EH (cell line): ENCODE measurements at regions not wholly inside any gene's neighbourhood (a gene's known extent, or its start where the extent isn't known, plus 50 kb on each side); places are given as distances from the start of the nearest gene placed in this dataset.

ENCODE experiments used
- DNase-seq: peaks from one replicate; pipeline ENCODE4 v3.0.0-alpha.2; 2015; ENCODE audit warnings: low read depth

DNA sequence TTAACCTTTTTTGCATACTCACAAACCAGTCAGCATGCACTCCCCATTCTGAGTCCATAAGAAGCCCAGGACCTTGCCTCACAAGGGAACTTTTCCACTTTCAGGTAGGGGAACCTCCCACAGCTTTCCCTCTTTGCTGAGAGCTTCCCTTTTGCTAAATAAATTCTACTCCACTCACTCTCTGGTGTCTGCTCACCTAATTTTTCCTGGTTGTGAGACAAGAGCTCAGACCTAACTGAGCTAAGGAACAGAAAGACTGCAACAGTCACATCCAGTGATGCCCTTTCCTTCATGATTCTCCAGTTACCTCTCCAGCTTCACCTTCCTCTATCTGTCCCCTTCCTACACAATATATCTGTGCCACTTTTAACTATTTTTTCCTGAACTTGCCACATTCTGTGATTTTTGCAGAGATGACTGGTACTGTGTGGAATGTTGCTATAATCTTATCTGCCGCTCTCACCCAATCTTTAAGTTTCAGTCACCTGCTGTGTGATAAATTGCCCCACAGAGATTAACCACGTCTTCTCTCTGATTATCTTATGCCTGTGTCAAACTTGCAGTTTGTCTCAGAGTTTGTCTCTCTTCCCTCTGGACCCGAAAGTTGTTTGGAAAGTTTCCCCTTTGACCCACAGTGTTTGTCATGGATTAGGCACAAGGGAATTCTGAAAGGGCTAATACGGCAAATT lies 737.1 kb upstream of the FLRT2 start:
- no peak for DNase-seq

DNA sequence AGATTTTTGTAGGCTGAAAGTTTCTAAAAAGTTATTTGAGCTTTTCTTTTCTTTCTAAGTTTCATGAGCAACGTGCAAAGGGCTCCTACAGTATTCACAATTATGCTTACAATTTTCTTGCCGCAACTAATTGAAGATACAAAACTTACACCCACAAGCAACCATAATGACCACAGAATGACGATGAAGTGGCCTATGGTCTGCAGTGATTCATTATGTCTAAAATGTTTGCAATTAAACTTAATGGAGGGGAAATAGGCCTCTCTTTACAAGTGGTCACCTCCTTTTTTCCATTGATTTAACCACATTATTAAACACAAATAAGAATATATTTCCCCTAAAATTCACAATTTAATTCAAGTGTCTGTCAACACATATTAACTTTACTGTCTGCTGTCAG lies 732.6 kb upstream of the FLRT2 start:
- DNase-seq, result no peak

DNA sequence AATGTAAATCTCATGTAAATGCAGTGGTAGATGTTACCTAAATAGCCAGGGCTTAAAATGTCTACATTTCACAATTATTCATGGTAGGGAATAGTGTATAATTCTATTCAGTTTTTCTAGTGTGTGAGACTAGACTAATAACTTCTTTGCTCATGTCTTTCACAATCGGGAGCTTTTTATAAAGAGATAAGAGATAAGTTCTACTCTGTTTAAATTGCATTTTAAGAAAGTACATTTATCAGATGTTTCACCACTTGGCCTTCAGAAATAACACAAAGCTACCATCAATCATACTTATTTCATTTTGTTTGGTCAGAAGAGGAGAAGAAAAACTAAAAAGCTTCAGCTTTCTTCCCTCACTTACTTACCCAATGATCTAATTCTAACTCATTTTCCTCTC lies 725.5 kb upstream of the FLRT2 start:
- DNase-seq, result no peak

DNA sequence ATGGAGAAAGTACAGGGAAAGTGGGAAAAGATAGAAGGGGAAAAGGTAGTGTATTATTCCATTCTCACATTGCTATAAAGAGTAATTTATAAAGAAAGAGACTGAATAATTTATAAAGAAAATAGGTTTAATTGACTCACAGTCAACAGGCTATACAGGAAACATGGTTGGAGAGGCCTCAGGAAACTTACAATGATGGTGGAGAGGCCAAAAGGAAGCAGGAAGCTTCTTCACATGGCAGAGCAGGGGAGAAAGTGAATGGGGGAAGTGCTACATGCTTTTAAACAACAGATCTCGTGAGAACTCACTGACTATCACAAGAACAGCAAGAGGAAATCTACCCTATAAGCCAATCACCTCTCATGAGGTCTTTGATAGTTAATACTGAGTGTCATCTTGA lies 725.0 kb upstream of the FLRT2 start:
- no peak for DNase-seq

DNA sequence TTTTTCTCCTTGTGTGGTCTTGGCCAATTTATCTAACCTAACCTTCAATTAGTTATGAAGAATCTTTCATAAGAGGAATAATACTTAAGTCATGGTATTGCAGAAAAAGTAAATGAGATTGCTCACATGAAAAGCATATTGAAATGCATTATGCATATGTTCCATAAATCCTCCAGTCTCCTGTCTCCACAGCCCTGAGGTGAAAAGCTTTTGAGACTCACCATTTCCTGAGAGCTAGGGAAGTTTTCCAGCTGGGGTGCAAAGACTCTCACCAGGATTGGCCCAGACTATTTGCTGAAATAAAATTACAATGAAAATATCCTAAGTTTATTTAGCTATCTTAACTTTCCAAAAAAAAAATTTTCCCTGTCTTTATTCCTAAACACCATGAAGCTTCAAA lies 723.8 kb upstream of the FLRT2 start:
- DNase-seq, result no peak

DNA sequence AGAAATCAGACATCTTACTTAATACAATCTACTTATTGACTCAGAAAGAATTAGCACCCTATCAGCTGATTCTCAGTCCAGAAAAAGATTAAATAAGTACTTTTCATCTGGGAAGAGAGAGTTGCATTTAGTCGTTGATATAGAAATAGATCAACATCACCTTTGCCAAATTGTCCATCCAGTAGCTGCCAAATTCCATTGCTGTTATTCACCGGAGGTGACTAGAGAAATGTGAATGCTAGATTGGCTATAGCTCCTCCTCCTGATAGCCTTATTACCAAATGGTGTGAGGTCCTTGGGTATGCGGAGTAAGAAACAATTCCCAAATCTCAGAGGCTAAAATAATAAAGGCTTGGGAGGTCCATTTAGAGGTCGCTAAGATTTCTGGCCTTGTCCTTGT lies 723.3 kb upstream of the FLRT2 start:
- DNase-seq, result no peak

DNA sequence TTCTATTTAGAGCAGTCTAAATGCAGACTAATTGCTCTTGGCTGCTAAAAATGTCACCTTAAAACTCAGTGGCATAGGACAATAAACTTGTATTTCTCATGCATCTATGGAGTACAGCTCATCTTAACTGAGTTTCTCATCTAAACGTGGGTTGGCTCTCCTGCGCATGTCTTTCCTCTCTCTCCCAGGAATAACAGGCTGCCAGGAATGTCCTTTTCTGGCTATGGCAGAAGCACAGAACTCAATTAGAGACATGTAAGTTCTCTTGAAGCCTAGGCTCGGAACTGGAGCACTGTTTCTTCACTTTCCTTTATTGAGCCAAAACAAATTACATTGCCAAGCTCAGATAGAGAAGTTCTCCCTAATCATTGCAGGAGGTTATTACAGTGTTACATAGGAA lies 722.3 kb upstream of the FLRT2 start:
- no peak for DNase-seq

DNA sequence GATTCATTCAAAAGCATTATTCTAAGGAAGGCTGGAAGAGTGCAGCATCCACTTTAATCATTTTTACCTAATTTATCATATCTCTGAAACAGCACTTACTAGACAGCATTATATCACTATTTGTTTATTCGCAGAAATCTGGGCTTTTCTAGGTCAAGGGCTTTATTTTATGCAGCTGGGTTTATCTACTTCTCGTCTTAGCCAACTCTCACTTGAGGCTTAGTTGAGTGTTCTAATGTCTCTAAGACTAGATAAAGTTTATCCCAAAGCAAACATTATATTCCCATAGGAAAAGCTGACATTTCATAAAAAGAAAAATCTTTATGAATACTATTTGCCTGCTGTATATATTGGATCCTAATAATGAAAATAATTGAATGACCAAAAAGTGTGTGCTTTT lies 720.8 kb upstream of the FLRT2 start:
- DNase-seq, result no peak

DNA sequence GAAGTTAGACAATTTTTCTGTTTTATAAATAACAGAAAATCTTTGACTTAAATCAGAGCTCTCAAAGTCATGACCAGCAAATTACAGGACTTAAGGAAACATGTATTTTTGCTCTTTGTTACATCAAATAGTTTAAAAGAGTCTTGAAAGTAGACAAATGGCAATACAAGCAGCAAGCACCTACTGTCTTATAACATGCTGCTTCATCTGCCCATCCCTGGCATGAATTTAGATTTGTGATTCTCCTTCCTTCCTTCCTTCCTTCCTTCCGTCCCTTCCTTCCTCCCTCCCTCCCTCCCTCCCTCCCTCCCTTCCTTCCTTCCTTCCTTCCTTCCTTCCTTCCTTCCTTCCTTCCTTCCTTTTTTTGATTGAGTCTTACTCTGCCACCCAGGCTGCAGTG lies 715.6 kb upstream of the FLRT2 start:
- no peak for DNase-seq

DNA sequence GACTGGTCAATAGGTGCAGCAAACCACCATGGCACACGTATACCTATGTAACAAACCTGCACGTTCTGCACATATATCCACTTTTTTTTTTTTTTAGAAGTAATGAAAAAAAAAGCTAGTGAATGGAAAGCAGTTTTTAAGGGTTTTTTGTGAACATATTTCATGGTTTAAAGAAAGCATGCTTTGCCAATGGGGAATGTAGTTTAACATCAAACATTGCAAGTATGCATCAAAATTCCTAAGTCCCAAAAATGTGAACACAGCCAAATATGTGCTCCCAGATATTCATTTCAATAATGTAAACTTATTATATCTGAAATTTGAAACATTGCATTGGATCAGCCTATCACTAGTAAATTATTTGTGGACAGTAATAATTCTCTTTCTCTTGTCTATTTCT lies 710.4 kb upstream of the FLRT2 start:
- DNase-seq, result no peak

DNA sequence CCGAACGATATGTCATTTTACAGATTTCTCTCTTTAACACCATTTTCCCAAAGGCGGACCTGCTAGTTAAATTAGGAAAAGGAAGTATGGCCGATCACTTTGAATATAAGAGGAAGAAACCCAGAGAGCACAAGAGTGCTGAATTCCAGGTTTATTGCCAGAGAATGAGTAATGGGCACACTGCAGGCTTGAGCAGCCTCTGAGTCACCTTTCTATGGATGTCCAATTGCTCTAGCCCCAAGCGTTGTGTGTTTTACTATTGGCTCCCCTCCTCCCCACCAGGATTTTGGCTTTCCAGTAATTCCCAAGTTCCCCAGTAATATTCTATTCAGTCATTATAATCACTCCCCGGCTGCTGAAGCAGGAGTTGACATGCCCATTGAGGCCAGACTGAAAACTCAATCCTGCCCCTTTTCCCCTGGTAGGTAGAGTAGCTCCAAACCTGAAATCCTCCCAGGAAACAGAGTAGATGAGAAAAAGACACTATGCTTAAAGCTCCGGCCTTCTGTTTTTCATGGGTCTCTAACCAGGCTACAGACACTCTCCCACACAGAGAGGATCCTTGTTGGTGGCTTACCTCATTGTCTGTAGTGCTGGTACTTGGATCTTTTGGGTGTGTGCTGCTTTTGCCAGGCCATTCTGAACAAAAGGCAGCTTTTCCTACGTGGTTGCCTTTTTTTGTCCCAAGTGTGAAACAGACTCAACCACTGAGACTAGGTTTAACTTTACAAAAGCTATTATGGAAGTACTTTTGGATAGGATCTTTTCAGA lies 704.3 kb upstream of the FLRT2 start:
- DNase-seq, result peak; percentile 1

DNA sequence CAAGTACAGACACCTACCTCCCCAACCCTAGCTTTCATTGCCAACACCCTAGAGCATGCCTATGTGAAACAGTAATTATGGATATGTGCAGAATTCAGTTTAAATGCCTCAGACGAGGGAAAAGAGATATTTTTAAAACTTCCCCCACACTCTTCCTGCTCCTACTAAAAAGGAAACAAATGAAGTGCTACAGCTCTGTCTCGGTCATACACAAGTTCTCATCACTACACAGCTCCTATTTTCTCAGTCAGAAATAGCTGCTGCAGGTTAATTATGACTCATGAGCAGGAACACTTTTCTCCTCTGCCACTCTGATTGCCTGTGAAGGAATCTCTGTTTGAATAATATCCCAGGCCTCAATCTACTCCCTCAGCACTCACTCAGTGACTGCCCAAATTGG lies 703.6 kb upstream of the FLRT2 start:
- no peak for DNase-seq

DNA sequence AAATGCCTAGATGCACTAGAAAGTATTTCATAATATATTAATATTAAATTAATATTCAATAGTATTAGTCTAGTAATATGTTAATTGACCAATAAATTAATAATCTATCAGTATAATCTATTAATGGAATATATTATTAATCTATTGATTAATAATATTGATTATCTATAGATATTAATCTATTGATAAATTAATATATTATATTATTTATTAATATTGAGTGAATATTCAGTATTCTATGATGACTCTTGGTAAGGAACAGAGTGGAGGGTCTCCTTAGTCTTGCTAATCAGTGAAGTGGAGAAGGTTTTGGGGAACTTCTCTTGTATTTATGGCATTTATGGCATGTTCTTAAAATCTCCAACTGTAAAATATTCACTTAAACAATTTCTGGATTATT lies 679.3 kb upstream of the FLRT2 start:
- no peak for DNase-seq

DNA sequence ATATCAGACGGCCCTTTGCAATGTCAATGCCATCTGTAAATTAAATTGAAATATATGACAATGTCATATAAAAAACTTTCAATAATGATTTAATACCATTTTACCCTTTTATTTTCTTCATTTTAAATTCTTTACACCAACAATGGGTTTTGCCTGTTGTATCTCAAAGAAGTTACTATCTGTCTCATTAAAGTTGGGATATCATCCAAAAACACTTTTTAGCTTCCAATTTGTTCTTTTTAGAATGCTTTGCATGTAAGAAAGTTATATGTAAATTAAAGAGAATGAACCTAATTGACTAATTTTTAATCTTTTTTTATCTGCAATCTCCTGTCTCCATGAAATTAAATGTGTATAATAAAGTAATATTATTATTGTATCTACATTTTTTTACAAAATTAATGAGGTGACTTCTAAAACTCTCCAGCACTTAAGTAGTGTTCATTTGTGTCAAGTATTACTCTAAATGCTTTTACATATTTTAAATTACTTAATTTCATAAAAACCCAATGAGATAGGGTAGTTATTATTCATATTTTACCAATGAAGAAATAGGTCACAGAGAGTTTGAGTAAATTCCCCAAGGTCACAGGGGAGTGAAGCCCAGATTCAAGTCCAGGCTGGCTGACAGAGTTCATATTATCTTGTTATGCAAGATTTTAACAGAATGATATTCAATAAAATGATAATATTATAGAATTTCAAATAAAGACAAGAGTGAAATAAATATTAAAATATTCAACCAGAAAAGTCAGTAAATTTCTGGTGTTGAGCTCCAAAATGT lies 673.0 kb upstream of the FLRT2 start:
- DNase-seq, result no peak

DNA sequence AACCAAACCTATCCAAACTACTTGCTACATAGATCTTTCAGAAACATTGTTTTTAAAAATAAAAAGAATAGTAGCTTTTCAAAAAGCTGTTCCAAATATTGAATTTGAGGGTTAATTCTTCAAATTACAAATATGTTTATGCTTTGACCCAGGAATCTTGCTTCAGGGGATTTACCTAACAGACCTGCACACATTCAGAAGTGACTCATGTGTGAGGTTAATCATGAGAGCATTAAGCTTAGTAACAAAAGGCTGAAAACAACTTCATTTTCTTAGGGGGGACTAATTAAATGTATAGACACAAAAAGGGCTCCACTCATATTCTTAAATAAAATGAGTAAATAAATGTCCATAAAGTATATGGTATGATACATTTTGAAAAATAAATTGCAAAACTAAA lies 672.4 kb upstream of the FLRT2 start:
- no peak for DNase-seq

DNA sequence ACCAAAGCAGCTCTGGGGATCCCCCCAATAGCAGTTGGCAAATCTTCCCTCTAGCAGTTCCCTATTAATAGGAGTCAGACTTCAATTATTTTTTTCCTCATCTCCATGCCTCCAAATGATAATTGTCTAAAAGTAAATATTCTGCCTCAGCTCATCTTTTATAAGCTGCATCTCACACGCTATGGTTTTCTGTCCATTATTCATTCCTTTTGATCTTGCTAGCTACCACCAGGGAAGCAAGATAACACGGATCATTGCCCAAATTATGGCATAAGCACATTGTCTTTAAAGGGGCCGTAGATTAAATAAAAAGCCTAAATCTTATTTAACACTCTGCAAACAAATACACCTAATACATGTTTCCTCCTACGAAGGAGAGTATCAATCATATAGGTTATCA lies 670.8 kb upstream of the FLRT2 start:
- no peak for DNase-seq

DNA sequence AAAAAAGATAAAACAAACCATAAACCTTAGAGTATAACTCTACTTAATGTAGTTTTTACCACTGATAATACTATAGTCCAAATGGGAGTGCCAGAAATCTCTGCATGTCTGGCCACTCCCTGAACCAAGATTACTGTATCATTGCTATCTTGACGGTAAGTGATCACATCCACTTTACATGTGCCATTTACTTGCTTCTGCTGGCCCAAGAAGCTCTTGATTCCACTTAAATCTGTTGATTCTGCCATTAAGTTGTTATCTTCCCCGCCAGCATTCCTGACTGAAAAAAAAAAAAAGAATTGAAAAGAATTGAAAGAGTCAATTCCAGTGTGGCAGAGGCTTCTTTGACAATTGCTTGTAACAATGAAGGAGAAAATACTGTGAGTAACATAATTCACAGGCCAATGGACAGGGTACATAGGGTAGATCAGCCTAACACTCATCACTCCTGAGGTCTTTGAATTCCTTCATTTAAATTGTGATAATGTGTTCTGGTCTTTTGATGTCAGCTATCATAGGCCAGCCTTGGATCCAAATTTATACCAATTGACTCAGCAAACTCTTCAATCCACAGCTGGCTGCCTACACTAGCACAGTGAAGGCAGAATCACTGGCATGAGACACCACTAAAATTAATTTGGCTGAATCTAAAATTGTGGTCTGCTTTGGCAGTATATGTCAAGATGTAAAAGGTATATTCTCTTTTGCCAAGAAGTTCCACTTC lies 665.2 kb upstream of the FLRT2 start:
- no peak for DNase-seq

DNA sequence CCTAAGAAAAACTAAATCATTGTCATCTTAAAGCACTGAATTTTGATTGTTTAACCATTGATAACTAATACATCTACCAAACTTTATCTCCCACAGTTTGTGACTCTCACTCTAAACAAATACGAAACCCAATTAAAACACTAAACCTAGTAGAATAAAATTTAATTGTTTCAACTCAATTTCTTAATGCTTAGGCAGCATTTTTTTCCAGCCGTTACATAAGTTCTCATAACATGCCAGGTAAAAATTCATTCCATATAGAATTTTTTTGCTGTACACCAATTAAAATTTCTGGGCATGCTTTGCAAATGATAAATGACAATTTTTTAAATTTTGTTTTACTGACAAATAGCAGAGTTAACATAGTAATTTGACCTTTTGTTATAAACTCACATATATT lies 658.2 kb upstream of the FLRT2 start:
- no peak for DNase-seq

DNA sequence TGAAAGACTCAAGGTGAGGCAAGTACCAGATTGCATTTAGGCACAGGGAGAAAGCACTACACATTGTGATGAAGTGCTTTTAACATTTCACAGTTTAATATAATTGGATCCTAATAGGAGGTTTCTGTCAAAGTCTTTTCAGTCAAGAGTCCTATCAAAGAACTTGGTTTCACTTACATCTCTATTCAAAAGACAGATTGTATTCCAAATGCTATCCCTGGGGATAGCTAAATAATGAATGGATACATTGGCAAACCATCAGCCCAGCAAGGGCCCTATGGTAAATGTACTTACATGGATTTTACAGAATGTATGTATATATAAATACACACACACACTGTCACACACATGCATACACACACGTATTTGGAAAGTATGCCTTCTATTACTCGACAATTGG lies 655.5 kb upstream of the FLRT2 start:
- DNase-seq, result no peak

DNA sequence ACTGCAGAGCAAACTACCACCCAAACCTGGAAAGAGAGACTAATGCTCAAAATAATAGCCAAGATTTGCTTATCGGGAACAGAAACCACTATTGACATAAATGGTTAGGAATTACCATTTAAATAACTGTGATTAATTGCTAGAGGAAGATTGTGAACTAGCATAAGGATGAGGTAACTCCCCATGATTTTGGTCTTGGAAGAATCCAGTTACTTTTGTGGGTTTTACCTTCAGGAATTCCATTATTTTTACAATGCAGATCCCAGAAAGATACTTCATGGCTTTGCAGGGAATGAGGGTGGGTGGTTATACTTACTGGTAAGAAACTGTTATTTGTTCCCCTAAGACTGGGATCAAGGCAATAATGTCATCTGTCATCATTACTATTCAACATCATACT lies 652.9 kb upstream of the FLRT2 start:
- DNase-seq, result no peak

DNA sequence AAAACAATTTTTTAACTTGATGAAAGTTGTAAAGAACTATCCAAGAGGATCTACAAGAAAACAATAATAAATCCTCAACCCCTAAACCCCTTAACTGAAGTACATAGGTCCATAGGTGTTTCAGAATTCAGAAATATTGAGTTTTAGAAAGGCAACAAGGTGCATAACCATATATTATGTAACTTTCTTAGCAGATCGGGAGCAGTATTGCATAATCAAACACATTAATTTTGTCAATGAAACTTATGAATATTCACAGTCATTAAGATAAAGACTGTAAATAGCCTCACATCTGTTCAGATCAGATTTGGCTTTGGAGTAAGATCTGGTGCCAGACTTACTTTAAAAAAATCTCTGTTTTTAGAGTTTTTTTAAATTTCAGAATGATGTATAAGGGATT lies 647.1 kb upstream of the FLRT2 start:
- DNase-seq, result no peak

DNA sequence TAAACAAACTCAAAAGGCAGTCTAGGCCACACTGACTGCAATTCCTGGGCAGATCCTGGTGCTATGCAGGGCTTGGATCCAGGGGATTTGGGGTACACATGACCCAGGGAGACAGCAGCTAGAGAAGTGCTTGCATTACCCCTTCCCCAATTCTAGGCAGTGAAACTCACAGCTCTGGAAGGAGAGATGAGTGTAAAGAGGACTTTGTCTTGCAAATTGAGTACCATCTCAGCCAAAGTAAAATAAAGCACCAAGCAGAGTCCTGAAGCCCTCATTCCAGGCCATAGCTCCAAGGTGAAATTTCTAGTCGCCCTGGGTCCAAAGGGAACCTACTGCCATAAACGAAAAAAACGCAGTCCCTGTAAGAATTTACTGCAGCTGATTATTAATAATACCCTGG lies 644.9 kb upstream of the FLRT2 start:
- DNase-seq, result no peak

DNA sequence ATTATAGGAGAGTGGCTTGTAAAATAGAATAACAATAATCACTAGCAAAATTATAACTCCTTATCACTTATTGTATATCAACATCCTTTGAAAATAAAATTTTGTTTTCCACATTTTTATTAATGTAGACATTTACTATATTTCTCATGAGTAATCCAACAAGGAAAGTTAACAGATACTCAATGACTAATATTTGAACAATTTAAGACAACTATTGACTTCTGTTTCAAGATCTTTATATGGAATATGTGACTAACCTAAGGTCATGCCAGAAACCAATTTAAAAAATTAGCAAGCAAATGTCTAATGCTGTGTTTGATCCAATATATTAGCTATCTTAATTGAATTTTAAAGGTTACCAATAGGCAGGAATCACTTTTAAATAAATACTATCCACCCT lies 638.5 kb upstream of the FLRT2 start:
- DNase-seq, result no peak
